Activated CD8-positive, alpha-beta T cell treated with anti-CD3 and anti-CD28 coated beads for 36 hours (primary cell): ENCODE measurements at regions not wholly inside any gene's neighbourhood (a gene's known extent, or its start where the extent isn't known, plus 50 kb on each side); places are given as distances from the start of the nearest gene placed in this dataset.

Experiments
- ATAC-seq: fragments of 200-7000 bp; cut with Tn5 transposase; one replicate; pipeline ENCODE4 v1.10.0; 2021; ENCODE audit warnings: mild to moderate bottlenecking, moderate library complexity
- CTCF ChIA-PET: fragments of 350-600 bp; sonication (Branson Sonifier 250); formaldehyde crosslinking; loops from one replicate; lab custom pipeline; 2021; ENCODE audit warnings: antibody characterized with exemption; lab: Charles Lee
- POLR2A ChIA-PET: fragments of 350-600 bp; sonication (Branson Sonifier 250); formaldehyde crosslinking; loops from one replicate; lab custom pipeline; 2021; ENCODE audit warnings: antibody characterized with exemption; lab: Charles Lee
- DNase-seq: peaks from one replicate; pipeline ENCODE4 v3.0.0-alpha.2; 2020
- H3K27ac Mint-ChIP-seq: one replicate; pipeline ENCODE4 v1.8.0; 2021; ENCODE audit warnings: mild to moderate bottlenecking, mixed read lengths
- H3K27me3 Mint-ChIP-seq: one replicate; pipeline ENCODE4 v1.8.0; 2021; ENCODE audit warnings: mixed read lengths
- H3K36me3 Mint-ChIP-seq: one replicate; pipeline ENCODE4 v1.8.0; 2021; ENCODE audit warnings: low read depth, mixed read lengths
- H3K4me1 Mint-ChIP-seq: one replicate; pipeline ENCODE4 v1.8.0; 2021; ENCODE audit warnings: low read depth, mixed read lengths
- H3K4me3 Mint-ChIP-seq: one replicate; pipeline ENCODE4 v1.8.0; 2021; ENCODE audit warnings: mild to moderate bottlenecking, moderate library complexity, mixed read lengths
- H3K9me3 Mint-ChIP-seq: one replicate; pipeline ENCODE4 v1.8.0; 2021; ENCODE audit warnings: mixed read lengths
- CTCF ChIP-seq: fragments of 200-600 bp; IDR thresholded peaks from one replicate; pipeline ENCODE4 v1.8.0; 2022; ENCODE audit warnings: antibody characterized with exemption, mild to moderate bottlenecking
- intact Hi-C: fragments of 100-400 bp; cut with micrococcal nuclease; formaldehyde crosslinking; loops from one replicate; pipeline ENCODE4 v1.10.0; 2022

GRCh38 chr2:150409196-150409595 is 78.3 kb downstream of the RND3 start:
- POLR2A ChIA-PET: no interaction called here
- TF ChIP-seq CTCF: no peak
- Mint-ChIP-seq H3K27ac (no peak overlapping the region), H3K9me3 (peaks cover 1% of the 10 kb centered on the region), H3K4me3 (no peak overlapping the region), H3K27me3 (no peaks in the 10 kb centered on the region), H3K4me1 (no peaks in the 10 kb centered on the region), H3K36me3 (no peaks in the 10 kb centered on the region)
- ATAC-seq (no peak), DNase-seq (no peak)
- intact Hi-C loops: no loop called here
- CTCF ChIA-PET: no interaction called here

DNA sequence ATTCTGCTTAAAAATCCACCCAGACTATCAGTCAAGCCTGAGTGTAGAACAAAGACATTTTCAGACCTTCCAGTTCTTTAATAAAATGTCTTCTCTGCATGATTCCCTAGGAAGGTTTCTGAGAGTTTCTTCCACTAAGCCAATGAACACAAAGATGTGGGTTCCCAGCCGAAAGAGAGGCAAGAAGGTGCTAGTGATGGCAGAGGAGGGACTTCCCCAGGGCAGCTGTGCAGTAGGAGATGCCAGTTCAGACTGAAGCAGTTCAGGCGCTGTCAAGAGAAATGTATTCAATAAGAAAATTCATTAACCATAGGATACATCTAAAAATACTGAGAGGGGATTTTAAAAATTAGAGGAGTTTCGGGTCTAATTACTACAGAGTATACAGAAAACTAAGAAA is 83.3 kb downstream of the RND3 start:
- no peak for TF ChIP-seq CTCF
- Mint-ChIP-seq H3K36me3 (no peaks in the 10 kb centered on the region), H3K4me1 (no peaks in the 10 kb centered on the region), H3K27ac (no peak overlapping the region), H3K4me3 (no peak overlapping the region), H3K27me3 (no peaks in the 10 kb centered on the region), H3K9me3 (no peaks in the 10 kb centered on the region)
- ATAC-seq: no peak
- ChIA-PET POLR2A (no interaction called here), CTCF (no interaction called here)
- intact Hi-C loops: no loop called here
- DNase-seq: no peak

DNA sequence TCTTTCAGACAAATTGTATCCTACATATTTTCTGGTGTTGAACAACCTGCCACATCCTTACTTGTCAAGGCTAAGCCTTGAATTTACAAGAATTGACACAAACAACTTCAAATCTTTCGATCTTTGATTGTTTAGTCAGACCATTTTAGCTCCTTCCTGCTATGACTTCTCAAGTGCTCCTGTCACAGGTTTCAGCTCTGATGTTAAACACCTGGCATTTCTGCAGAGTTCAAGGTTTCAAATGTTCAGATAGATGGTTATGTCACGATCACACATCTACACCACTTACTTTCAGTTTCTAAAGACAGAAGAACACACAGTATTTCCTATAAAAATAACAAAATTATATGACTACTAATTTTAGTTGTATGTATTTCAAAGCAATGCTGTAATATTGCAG is 84.0 kb downstream of the RND3 start:
- Mint-ChIP-seq H3K9me3 (no peaks in the 10 kb centered on the region), H3K4me1 (no peaks in the 10 kb centered on the region), H3K36me3 (no peaks in the 10 kb centered on the region), H3K4me3 (no peak overlapping the region), H3K27me3 (no peaks in the 10 kb centered on the region), H3K27ac (no peak overlapping the region)
- ATAC-seq (no peak), DNase-seq (no peak)
- TF ChIP-seq CTCF: no peak
- POLR2A ChIA-PET: no interaction called here
- intact Hi-C loops: no loop called here
- CTCF ChIA-PET: no interaction called here

- Mint-ChIP-seq H3K27me3 (no peaks in the 10 kb centered on the region), H3K9me3 (no peaks in the 10 kb centered on the region), H3K27ac (no peak overlapping the region), H3K36me3 (no peaks in the 10 kb centered on the region), H3K4me1 (no peaks in the 10 kb centered on the region), H3K4me3 (no peak overlapping the region)
- ChIA-PET POLR2A (no interaction called here), CTCF (no interaction called here)
- no peak for TF ChIP-seq CTCF
- intact Hi-C loops: no loop called here
- DNase-seq (no peak), ATAC-seq (no peak)
Observed at GRCh38 chr2:150402953-150403352, 84.5 kb downstream of the RND3 start.

DNA sequence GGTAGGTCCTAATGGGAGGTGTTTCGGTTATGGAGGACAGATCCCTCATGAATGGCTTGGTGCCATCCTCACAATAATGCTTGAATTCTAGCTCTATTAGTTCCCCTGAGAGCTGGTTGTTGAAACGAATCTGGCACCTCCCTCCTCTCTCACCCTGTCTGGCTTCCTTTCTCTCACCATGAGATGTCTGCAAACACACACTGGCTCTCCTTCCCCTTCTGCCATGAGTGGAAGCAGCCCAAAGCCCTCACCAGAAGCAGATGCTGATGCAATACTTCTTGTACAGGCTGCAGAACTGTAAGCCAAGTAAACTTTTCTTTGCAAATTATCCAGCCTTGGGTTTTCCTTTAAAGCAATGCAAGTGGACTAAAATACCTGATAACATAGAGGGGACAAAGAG is 86.6 kb downstream of the RND3 start:
- Mint-ChIP-seq H3K4me3 (no peak overlapping the region), H3K36me3 (no peaks in the 10 kb centered on the region), H3K27me3 (no peaks in the 10 kb centered on the region), H3K4me1 (no peaks in the 10 kb centered on the region), H3K9me3 (no peaks in the 10 kb centered on the region), H3K27ac (no peak overlapping the region)
- TF ChIP-seq CTCF: no peak
- POLR2A ChIA-PET: no interaction called here
- ATAC-seq (no peak), DNase-seq (no peak)
- intact Hi-C loops: no loop called here
- CTCF ChIA-PET: no interaction called here
